GM12878 (cell line): ENCODE measurements at regions not wholly inside any gene's neighbourhood (a gene's known extent, or its start where the extent isn't known, plus 50 kb on each side); places are given as distances from the start of the nearest gene placed in this dataset.

Source experiments
- ATF3 ChIP-seq: IDR thresholded peaks from 2 replicates; pipeline ENCODE4 v1.6.1; 2011; ENCODE audit warnings: low read depth, mild to moderate bottlenecking, low read length, moderate library complexity, borderline replicate concordance; ENCODE audit errors: extremely low read depth
- ATF7 ChIP-seq: fragments of 450-650 bp; IDR thresholded peaks from 2 replicates; pipeline ENCODE4 v1.6.1; 2016; ENCODE audit warnings: low read depth, mild to moderate bottlenecking
- BACH1 ChIP-seq: fragments of 450-650 bp; IDR thresholded peaks from 2 replicates; pipeline ENCODE4 v1.6.1; 2017; ENCODE audit warnings: mild to moderate bottlenecking, borderline replicate concordance
- BCL11A ChIP-seq: IDR thresholded peaks from 2 replicates; pipeline ENCODE4 v1.6.1; 2011; ENCODE audit warnings: low read depth, low read length
- CBX5 ChIP-seq: sonication (generic); IDR thresholded peaks from 2 replicates; pipeline ENCODE4 v1.6.1; 2016; ENCODE audit warnings: low read depth, moderate library complexity, mild to moderate bottlenecking, inconsistent platforms
- CHD1 ChIP-seq: IDR thresholded peaks from 2 replicates; pipeline ENCODE4 v1.6.1; 2012; ENCODE audit warnings: low read depth, low read length, improper control_type of control experiment
- CHD2 ChIP-seq: IDR thresholded peaks from 2 replicates; pipeline ENCODE4 v1.6.1; 2011; ENCODE audit warnings: low read depth, low read length, improper control_type of control experiment, borderline replicate concordance
- E4F1 ChIP-seq: fragments of 450-650 bp; IDR thresholded peaks from 2 replicates; pipeline ENCODE4 v1.6.1; 2018; ENCODE audit warnings: borderline replicate concordance, mild to moderate bottlenecking; ENCODE audit not compliant: partially characterized antibody
- EED ChIP-seq: sonication (generic); IDR thresholded peaks from 2 replicates; pipeline ENCODE4 v1.6.1; 2016; ENCODE audit warnings: antibody characterized with exemption, low read depth
- EP300 ChIP-seq, 2 experiments: fragments of 150-350 bp in 1 of 2; IDR thresholded peaks; 2 replicates each; pipeline ENCODE4 v1.6.1; 2011 to 2012; ENCODE audit warnings: low read depth in 2 of 2, low read length in 2 of 2, borderline replicate concordance in 1 of 2, improper control_type of control experiment in 1 of 2, inconsistent platforms in 1 of 2; ENCODE audit not compliant: control insufficient read depth in 1 of 2
- IKZF1 ChIP-seq: fragments of 450-650 bp; conservative IDR thresholded peaks from 2 replicates; pipeline ENCODE4 v1.6.1; 2017; ENCODE audit warnings: antibody characterized with exemption, mild to moderate bottlenecking
- IKZF2 ChIP-seq, 2 experiments: fragments of 450-650 bp; IDR thresholded peaks; 2 replicates each; pipeline ENCODE4 v1.6.1; 2017; ENCODE audit warnings: mild to moderate bottlenecking in 2 of 2, moderate library complexity in 2 of 2
- JUNB ChIP-seq: IDR thresholded peaks from 2 replicates; pipeline ENCODE4 v1.6.1; 2016; ENCODE audit warnings: antibody characterized with exemption, mild to moderate bottlenecking
- MEF2B ChIP-seq: fragments of 450-650 bp; IDR thresholded peaks from 2 replicates; pipeline ENCODE4 v1.6.1; 2018; ENCODE audit warnings: mild to moderate bottlenecking, moderate library complexity; ENCODE audit not compliant: partially characterized antibody, poor library complexity, severe bottlenecking
- MLLT1 ChIP-seq: fragments of 450-650 bp; IDR thresholded peaks from 2 replicates; pipeline ENCODE4 v1.6.1; 2016; ENCODE audit warnings: mild to moderate bottlenecking
- MTA2 ChIP-seq: fragments of 450-650 bp; IDR thresholded peaks from 2 replicates; pipeline ENCODE4 v1.6.1; 2016; ENCODE audit warnings: low read depth, mild to moderate bottlenecking, moderate library complexity
- MTA3 ChIP-seq: IDR thresholded peaks from 2 replicates; pipeline ENCODE4 v1.6.1; 2012; ENCODE audit warnings: low read length, inconsistent platforms, borderline replicate concordance
- MYC ChIP-seq: IDR thresholded peaks from 2 replicates; pipeline ENCODE4 v1.6.1; 2011; ENCODE audit warnings: mild to moderate bottlenecking, low read length, moderate library complexity, inconsistent platforms; ENCODE audit not compliant: insufficient read depth, insufficient replicate concordance, insufficient read length, severe bottlenecking
- PAX8 ChIP-seq: fragments of 450-650 bp; IDR thresholded peaks from 2 replicates; pipeline ENCODE4 v1.6.1; 2017; ENCODE audit warnings: mild to moderate bottlenecking, moderate library complexity
- STAT3 ChIP-seq: IDR thresholded peaks from 2 replicates; pipeline ENCODE4 v1.6.1; 2011; ENCODE audit warnings: low read depth, low read length, improper control_type of control experiment
- ZBTB4 ChIP-seq: fragments of 450-650 bp; formaldehyde crosslinking; IDR thresholded peaks from 2 replicates; pipeline ENCODE4 v1.4.0; 2022; ENCODE audit warnings: mild to moderate bottlenecking, moderate library complexity

GRCh38 chr2:48227617-48228344, 86.7 kb upstream of the FOXN2 start (continued):
- TF ChIP-seq ZBTB4 (CRISPR knock-in tag): no peak
- peak; percentile 86 to 91 for TF ChIP-seq EP300 (IDR thresholded peaks at IDR 0.05; ENCODE audit: borderline replicate concordance in 1 of 2, control insufficient read depth in 1 of 2, low read depth in 2 of 2, low read length in 2 of 2)
- TF ChIP-seq MTA2: peak; percentile 74
- peak; percentile 91 for TF ChIP-seq BCL11A
- TF ChIP-seq CBX5: peak; percentile 74; the same call in 1 of the 2 replicates
- TF ChIP-seq JUNB: peak; percentile 58
- 0 out of 2 replicates have a peak, but pooled peaks have one; percentile 32 for TF ChIP-seq CHD1
- no peak for TF ChIP-seq E4F1
- TF ChIP-seq BACH1: peak; percentile 14; the same call in 1 of the 2 replicates
- TF ChIP-seq CHD2: no peak
- TF ChIP-seq PAX8: no peak
- peak; percentile 91 to 95 for TF ChIP-seq IKZF2 (IDR thresholded peaks at IDR 0.05)
- TF ChIP-seq MEF2B: peak; percentile 67
- no peak for TF ChIP-seq MYC
- no peak for TF ChIP-seq MLLT1
- no peak for TF ChIP-seq STAT3
- peak; percentile 93 for TF ChIP-seq IKZF1
- TF ChIP-seq MTA3: peak; percentile 81; the same call in 1 of the 2 replicates
- no peak for TF ChIP-seq ATF3
- TF ChIP-seq ATF7: peak; percentile 68
- TF ChIP-seq EED: peak; percentile 79
